Prostate gland (tissue), 2 donors: ENCODE measurements at regions not wholly inside any gene's neighbourhood (a gene's known extent, or its start where the extent isn't known, plus 50 kb on each side); places are given as distances from the start of the nearest gene placed in this dataset.
A peak's percentile ranks its signal among the peaks of the same experiment; 100 is the strongest.
"Not testable (repeated sequence)": the region's sequence is repeated elsewhere in the genome, so short reads cannot be mapped to it uniquely, and the experiment has no call there.

Experiments used
- DNase-seq: peaks from one replicate; pipeline ENCODE4 v3.0.0-alpha.2; 2019; ENCODE audit warnings: low spot score
- H3K27ac ChIP-seq, 2 donors: fragments of 200-600 bp; sonication (generic); 2 replicates each; pipeline ENCODE4 v1.5.1; 2017 to 2019
- H3K27me3 ChIP-seq: fragments of 200-600 bp; sonication (generic); replicated peaks from 2 replicates; pipeline ENCODE4 v1.5.1; 2019; ENCODE audit not compliant: insufficient read depth
- H3K36me3 ChIP-seq, 2 donors: fragments of 200-600 bp; sonication (generic); 1 replicate in 1 of 2; 2 replicates in 1 of 2; pipeline versions ENCODE4 v1.5.1 to v1.8.1; 2017 to 2019
- H3K4me1 ChIP-seq: fragments of 200-600 bp; sonication (generic); replicated peaks from 2 replicates; pipeline ENCODE4 v1.5.1; 2019
- H3K4me3 ChIP-seq, 2 donors: fragments of 200-600 bp; sonication (generic); 2 replicates each; pipeline ENCODE4 v1.5.1; 2017 to 2019
- H3K9me3 ChIP-seq: fragments of 200-600 bp; sonication (generic); 2 replicates; pipeline ENCODE4 v1.5.1; 2017
- CTCF ChIP-seq, 4 experiments: fragments of 200-600 bp in 2 of 4; fragments of 450-650 bp in 2 of 4; sonication (generic) in 2 of 4; IDR thresholded peaks; 1 replicate in 3 of 4; 2 replicates in 1 of 4; pipeline ENCODE4 v1.5.1; 2016 to 2019; ENCODE audit warnings: antibody characterized with exemption in 4 of 4, mild to moderate bottlenecking in 2 of 4, moderate library complexity in 2 of 4
- POLR2A ChIP-seq: fragments of 450-650 bp; IDR thresholded peaks from one replicate; pipeline ENCODE4 v1.6.1; 2016; ENCODE audit warnings: antibody characterized with exemption, mild to moderate bottlenecking
- POLR2AphosphoS5 ChIP-seq: sonication (generic); formaldehyde crosslinking; IDR thresholded peaks from one replicate; pipeline ENCODE4 v1.6.1; 2017; ENCODE audit warnings: antibody characterized with exemption
- WGBS: methylation state at CpG from one replicate; pipeline ENCODE4 v1.1.5; 2018; 5-methylcytosine and 5-hydroxymethylcytosine counted together
- intact Hi-C: fragments of 100-400 bp; cut with DNase I; formaldehyde crosslinking; loops from one replicate; pipeline ENCODE4 v1.14.2; 2022

DNA sequence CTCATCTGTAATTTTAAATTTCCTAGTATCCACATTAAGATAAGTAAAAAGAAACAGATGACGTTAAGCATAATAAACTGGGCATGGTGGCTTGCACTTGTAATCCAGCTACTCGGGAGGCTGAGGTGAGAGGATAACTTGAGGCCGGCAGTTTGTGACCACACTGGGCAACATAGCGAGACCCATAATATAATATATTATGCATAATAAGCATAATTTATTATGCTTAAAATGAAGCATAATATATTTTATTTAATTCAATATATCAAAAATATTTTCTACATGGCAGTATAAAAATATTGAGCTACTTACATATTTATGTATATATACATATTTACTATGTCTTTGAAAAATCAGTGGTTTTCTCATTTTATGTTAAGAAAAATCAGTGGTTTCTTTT, 128.3 kb downstream of the GOSR1 start:
- WGBS: 95% methylated on average over 4 of the region's 4 CpGs
- no peak for DNase-seq
- H3K27ac ChIP-seq: no peak overlapping the region

GRCh38 chr17:30605027-30605426, 127.8 kb downstream of the GOSR1 start:
- DNase-seq: no peak
- Histone ChIP-seq H3K27ac (no peak overlapping the region), H3K36me3 (no peaks in the 10 kb centered on the region), H3K27me3 (no peaks in the 10 kb centered on the region), H3K9me3 (no peaks in the 10 kb centered on the region), H3K4me1 (no peaks in the 10 kb centered on the region), H3K4me3 (no peak overlapping the region)
- WGBS: 93% methylated on average over 1 of the region's 1 CpG
- no peak for TF ChIP-seq POLR2A
- TF ChIP-seq CTCF (IDR thresholded peaks at IDR 0.05): no peak
- no peak for TF ChIP-seq POLR2AphosphoS5
- intact Hi-C loops: no loop called here

More for the DNA sequence above, 128.3 kb downstream of the GOSR1 start:
- Histone ChIP-seq H3K4me1 (no peaks in the 10 kb centered on the region), H3K9me3 (no peaks in the 10 kb centered on the region), H3K4me3 (no peak overlapping the region), H3K27me3 (no peaks in the 10 kb centered on the region), H3K36me3 (no peaks in the 10 kb centered on the region)
- intact Hi-C loops: no loop called here
- TF ChIP-seq POLR2AphosphoS5: no peak
- no peak for TF ChIP-seq CTCF (IDR thresholded peaks at IDR 0.05)
- no peak for TF ChIP-seq POLR2A

GRCh38 chr17:30602396-30602795, 125.2 kb downstream of the GOSR1 start:
- not testable (repeated sequence) for H3K4me1 ChIP-seq, H3K27ac ChIP-seq, H3K9me3 ChIP-seq, H3K4me3 ChIP-seq, H3K36me3 ChIP-seq, DNase-seq, H3K27me3 ChIP-seq
- intact Hi-C loops: loop anchor here (5.0 kb wide), 2 partner anchors 125 to 305 kb away; partner anchors contain the start of genes GOSR1 and TEFM
- WGBS: 53% methylated on average over 2 of the region's 2 CpGs

GRCh38 chr17:30601984-30602383, 124.8 kb downstream of the GOSR1 start:
- not testable (repeated sequence) for H3K9me3 ChIP-seq, H3K36me3 ChIP-seq, DNase-seq, H3K4me1 ChIP-seq, H3K27me3 ChIP-seq, H3K27ac ChIP-seq
- H3K4me3 ChIP-seq: peak overlapping the region in 1 of 2 donors; percentile 5
- WGBS: 16% methylated on average over 7 of the region's 7 CpGs
- intact Hi-C loops: loop anchor here (5.0 kb wide), 2 partner anchors 125 to 305 kb away; partner anchors contain the start of genes GOSR1 and TEFM

GRCh38 chr17:30600830-30601494, 123.8 kb downstream of the GOSR1 start:
- H3K4me3 ChIP-seq: peak overlapping the region; percentile 84 to 90
- no peaks in the 10 kb centered on the region for H3K27me3 ChIP-seq
- DNase-seq: no peak
- under 1% methylated on average over 28 of the region's 49 CpGs for WGBS
- no peaks in the 10 kb centered on the region for H3K36me3 ChIP-seq
- no peaks in the 10 kb centered on the region for H3K9me3 ChIP-seq
- no peaks in the 10 kb centered on the region for H3K4me1 ChIP-seq
- no peak for TF ChIP-seq POLR2A
- no peak for TF ChIP-seq POLR2AphosphoS5
- TF ChIP-seq CTCF (IDR thresholded peaks at IDR 0.05): no peak
- peak overlapping the region; percentile 98 to 99 for H3K27ac ChIP-seq
- intact Hi-C loops: loop anchor here (5.0 kb wide), 2 partner anchors 124 to 306 kb away; partner anchors contain the start of genes GOSR1 and TEFM
